ENCODE measurements at regions not wholly inside any gene's neighbourhood (a gene's known extent, or its start where the extent isn't known, plus 50 kb on each side); places are given as distances from the start of the nearest gene placed in this dataset.

- no peak overlapping the region for H3K27ac ChIP-seq (ENCODE audit: low read depth, low read length)
- DNase-seq (ENCODE audit: low read depth in 1 of 2, low spot score in 2 of 2) = no peak
- no peak overlapping the region for H2BK15ac ChIP-seq (ENCODE audit: low read length)
- peaks cover 2 to 11% (median 9%) of the 10 kb centered on the region in 4 experiments; a peak in 3 of 7 replicates for H3K4me1 ChIP-seq (replicated peaks in 1 of 4; ENCODE audit: control insufficient read depth in 3 of 4, insufficient read depth in 4 of 4, low read length in 3 of 4)
- H3K14ac ChIP-seq (ENCODE audit: insufficient read length) = no peak overlapping the region
- no peak overlapping the region for H3K9ac ChIP-seq (replicated peaks in 1 of 4; ENCODE audit: extremely low read depth in 1 of 4, low read depth in 3 of 4, low read length in 3 of 4)
- no peaks in the 10 kb centered on the region for H3K36me3 ChIP-seq (ENCODE audit: control insufficient read depth in 2 of 4, insufficient read depth in 4 of 4, low read length in 3 of 4)
- H3K9me3 ChIP-seq (ENCODE audit: insufficient read depth in 2 of 2, low read depth in 1 of 2, low read length in 1 of 2) = no peaks in the 10 kb centered on the region
- 60% methylated on average over 4 of the region's 4 CpGs; no CpG with 5 or more reads in 1 of the 2 experiments for WGBS, 2 experiments (ENCODE audit: extremely low coverage in 1 of 2, insufficient coverage in 1 of 2, insufficient read length in 1 of 2, insufficient replicate concordance in 2 of 2, low coverage in 1 of 2, low lambda C conversion rate in 2 of 2, missing lambda C conversion rate in 1 of 2)
- H4K8ac ChIP-seq (ENCODE audit: extremely low read depth, insufficient read depth, low read length) = no peak overlapping the region
- no peaks in the 10 kb centered on the region for H3K79me1 ChIP-seq (ENCODE audit: low read depth, low read length)
- FAIRE-seq = no peak
- H3K4ac ChIP-seq (replicated peaks; ENCODE audit: insufficient read length, low read depth, low read length) = no peak overlapping the region
- no peaks in the 10 kb centered on the region for H4K20me1 ChIP-seq (replicated peaks in 1 of 2; ENCODE audit: control insufficient read depth in 1 of 2, insufficient read depth in 2 of 2, low read length in 2 of 2)
- H2BK5ac ChIP-seq (ENCODE audit: low read depth, low read length) = no peak overlapping the region
- H2AFZ ChIP-seq (ENCODE audit: low read length) = no peak overlapping the region
- no peak overlapping the region for H4K5ac ChIP-seq (ENCODE audit: insufficient read length, low read depth, low read length)
- ChIA-PET POLR2A (ENCODE audit: partially characterized antibody) (interaction anchor here (0.6 to 1.6 kb wide), 2 partner anchors 11 to 324 kb away, joined by 3 read pairs; no protein-coding TSS in a partner anchor), CTCF (ENCODE audit: partially characterized antibody) (interaction anchor here (0.9 kb wide), 1 partner anchor 9 kb away, joined by 3 read pairs; no protein-coding TSS in a partner anchor)
- H3K4me3 ChIP-seq (ENCODE audit: extremely low read depth in 1 of 4, insufficient read depth in 2 of 4, low read depth in 3 of 4, low read length in 4 of 4) = peak overlapping the region in 1 of 4 experiments; percentile 35; a peak in 1 of 8 replicates
- no peak overlapping the region for H3K23ac ChIP-seq (ENCODE audit: insufficient read length)
- no peak overlapping the region for H2BK20ac ChIP-seq (ENCODE audit: low read length)
- no peak overlapping the region for H2AK5ac ChIP-seq (ENCODE audit: low read depth, low read length)
- no peaks in the 10 kb centered on the region for H3K23me2 ChIP-seq (ENCODE audit: low read depth, low read length)
- H3K4me2 ChIP-seq (ENCODE audit: insufficient read depth in 1 of 2, low read depth in 2 of 2, low read length in 2 of 2) = peak overlapping the region; percentile 20 to 56; a peak in 2 of 4 replicates
- no peak overlapping the region for H4K91ac ChIP-seq (replicated peaks; ENCODE audit: insufficient read length, low read length)
- H3K56ac ChIP-seq (replicated peaks; ENCODE audit: insufficient read length, low read depth, low read length) = no peak overlapping the region
- no peak overlapping the region for H2BK120ac ChIP-seq (replicated peaks; ENCODE audit: low read depth, low read length)
- no peaks in the 10 kb centered on the region for H3K79me2 ChIP-seq (ENCODE audit: control insufficient read depth in 1 of 2, insufficient read depth in 2 of 2, low read length in 2 of 2)
- H3K27me3 ChIP-seq (replicated peaks in 1 of 4; ENCODE audit: control insufficient read depth in 3 of 4, extremely low read depth in 1 of 4, insufficient read depth in 3 of 4, low read length in 3 of 4) = peaks cover 0 to 2% (median 0%) of the 10 kb centered on the region in 4 experiments; a peak in 2 of 7 replicates
- no peak overlapping the region for H3K18ac ChIP-seq (ENCODE audit: extremely low read depth, low read length)
- H2BK12ac ChIP-seq (ENCODE audit: low read depth, low read length) = no peak overlapping the region
- TF ChIP-seq CTCF (IDR thresholded peaks at IDR 0.05; ENCODE audit: control extremely low read depth in 1 of 3, insufficient read depth in 1 of 3, low read depth in 1 of 3, low read length in 3 of 3) = no peak
- no peak for TF ChIP-seq RAD21 (IDR thresholded peaks at IDR 0.05 in 1 of 2, conservative IDR thresholded peaks at IDR 0.05 in 1 of 2; ENCODE audit: low read depth in 2 of 2, low read length in 2 of 2)
- TF ChIP-seq RFX5 (IDR thresholded peaks at IDR 0.05; ENCODE audit: borderline replicate concordance, low read depth, low read length) = no peak
- no peak for TF ChIP-seq ATF3 (IDR thresholded peaks at IDR 0.05; ENCODE audit: insufficient read depth, low read depth, low read length)
- TF ChIP-seq CREB1 (IDR thresholded peaks at IDR 0.05) = no peak
- no peak for TF ChIP-seq KDM4A (IDR thresholded peaks at IDR 0.05; ENCODE audit: low read depth, low read length, severe bottlenecking)
- TF ChIP-seq EZH2 (IDR thresholded peaks at IDR 0.05; ENCODE audit: low read depth, low read length, severe bottlenecking) = no peak
- no peak for TF ChIP-seq RBBP5 (IDR thresholded peaks at IDR 0.05; ENCODE audit: borderline replicate concordance, low read depth, low read length)
- TF ChIP-seq GTF2F1 (IDR thresholded peaks at IDR 0.05; ENCODE audit: borderline replicate concordance, low read depth, low read length) = no peak
- TF ChIP-seq POU5F1 (IDR thresholded peaks at IDR 0.05; ENCODE audit: low read depth, low read length) = no peak
- no peak for TF ChIP-seq POLR2AphosphoS5 (IDR thresholded peaks at IDR 0.05; ENCODE audit: low read depth, low read length)
Observed at GRCh38 chr2:117086943-117087250, 727.6 kb upstream of the DDX18 start.
